ENCODE measurements at regions not wholly inside any gene's neighbourhood (a gene's known extent, or its start where the extent isn't known, plus 50 kb on each side); places are given as distances from the start of the nearest gene placed in this dataset.

- Histone ChIP-seq H3K27me3 (peaks cover 0 to 3% (median 0%) of the 10 kb centered on the region in 9 donors), H3K4me1 (peaks cover 0 to 8% (median 0%) of the 10 kb centered on the region in 12 donors), H3K36me3 (no peaks in the 10 kb centered on the region), H3K27ac (no peak overlapping the region), H3K9me3 (peaks cover 0 to 6% (median 0%) of the 10 kb centered on the region in 12 donors), H3K4me3 (no peak overlapping the region)
- ATAC-seq: no peak
- intact Hi-C loops (cut with DNase I): no loop called here
- WGBS, 4 donors: 28 to 36% (median 33%) methylated on average over 8 of the region's 8 CpGs
- no peak for TF ChIP-seq POLR2A (IDR thresholded peaks at IDR 0.05)
- no peak for TF ChIP-seq CTCF (IDR thresholded peaks at IDR 0.05)
- DNase-seq: no peak
These were observed 52.4 kb upstream of the FAM204A start for GRCh38 chr10:118394301-118395200.

- Histone ChIP-seq H3K27ac (no peak overlapping the region), H3K9me3 (peaks cover 0 to 20% (median 5%) of the 10 kb centered on the region in 12 donors), H3K4me1 (peaks cover 0 to 8% (median 0%) of the 10 kb centered on the region in 12 donors), H3K4me3 (no peak overlapping the region), H3K27me3 (peaks cover 0 to 11% (median 0%) of the 10 kb centered on the region in 9 donors), H3K36me3 (no peaks in the 10 kb centered on the region)
- intact Hi-C loops (cut with DNase I): no loop called here
- WGBS, 4 donors: 70 to 82% (median 77%) methylated on average over 5 of the region's 5 CpGs
- TF ChIP-seq CTCF (IDR thresholded peaks at IDR 0.05) (no peak), POLR2A (IDR thresholded peaks at IDR 0.05) (no peak)
- DNase-seq (no peak), ATAC-seq (no peak)
These were observed 50.6 kb upstream of the FAM204A start for GRCh38 chr10:118392761-118393160.

Data from heart left ventricle (tissue), 16 donors.